Lung (tissue), 11 donors: ENCODE measurements at regions not wholly inside any gene's neighbourhood (a gene's known extent, or its start where the extent isn't known, plus 50 kb on each side); places are given as distances from the start of the nearest gene placed in this dataset.

Experiments
- ATAC-seq: fragments of 200-7000 bp; cut with Tn5 transposase; one replicate; pipeline ENCODE4 v1.9.1; 2020; ENCODE audit warnings: moderate number of reproducible peaks; ENCODE audit not compliant: insufficient read depth, low FRiP score
- DNase-seq, 3 donors: peaks; one replicate each; pipeline ENCODE4 v3.0.0-alpha.2; 2013 to 2017
- H3K27ac ChIP-seq, 2 donors: one replicate each; pipeline ENCODE4 v1.5.1; 2013; ENCODE audit warnings: mild to moderate bottlenecking in 2 of 2, moderate library complexity in 2 of 2, control low read depth in 1 of 2, inconsistent platforms in 1 of 2, low read depth in 1 of 2, low read length in 1 of 2
- H3K27me3 ChIP-seq, 3 donors: one replicate each; pipeline ENCODE4 v1.5.1; 2013; ENCODE audit warnings: low read length in 2 of 3; ENCODE audit not compliant: control insufficient read depth in 3 of 3, insufficient read depth in 3 of 3
- H3K36me3 ChIP-seq, 4 donors: one replicate each; pipeline ENCODE4 v1.5.1; 2013; ENCODE audit warnings: low read length in 4 of 4, mild to moderate bottlenecking in 1 of 4, moderate library complexity in 1 of 4; ENCODE audit not compliant: control insufficient read depth in 4 of 4, insufficient read depth in 4 of 4
- H3K4me1 ChIP-seq, 5 donors: one replicate each; pipeline ENCODE4 v1.5.1; 2013; ENCODE audit warnings: low read length in 5 of 5, mild to moderate bottlenecking in 2 of 5, moderate library complexity in 1 of 5; ENCODE audit not compliant: control insufficient read depth in 5 of 5, insufficient read depth in 5 of 5
- H3K4me3 ChIP-seq: one replicate; pipeline ENCODE4 v1.5.1; 2013; ENCODE audit warnings: mild to moderate bottlenecking, control low read depth, moderate library complexity
- H3K9ac ChIP-seq, 2 donors: one replicate each; pipeline ENCODE4 v1.5.1; 2013; ENCODE audit warnings: low read length in 2 of 2, control low read depth in 1 of 2; ENCODE audit not compliant: insufficient read depth in 1 of 2
- H3K9me3 ChIP-seq, 4 donors: one replicate each; pipeline ENCODE4 v1.5.1; 2013; ENCODE audit warnings: low read length in 3 of 4, mild to moderate bottlenecking in 1 of 4, moderate library complexity in 1 of 4; ENCODE audit not compliant: control insufficient read depth in 4 of 4, insufficient read depth in 3 of 4
- WGBS, 2 donors: extraction: QIAGEN DNeasy Blood & Tissue Kit; methylation state at CpG; one replicate each; pipeline ENCODE4 v1.1.7; 2013; 5-methylcytosine and 5-hydroxymethylcytosine counted together
- TF ChIP-seq, protein P1 (sequence below): IDR thresholded peaks from 2 replicates; pipeline ENCODE4 v1.5.1; 2012; ENCODE audit warnings: mild to moderate bottlenecking; ENCODE audit errors: control extremely low read depth, extremely low read depth
- donor health status: control.
- donor health status: control.
- donor health status: Bipolar disorder and iron deficiency.
- donor health status: healthy.
- donor health status: DM: yes; HTN: yes; CAD: no.

DNA sequence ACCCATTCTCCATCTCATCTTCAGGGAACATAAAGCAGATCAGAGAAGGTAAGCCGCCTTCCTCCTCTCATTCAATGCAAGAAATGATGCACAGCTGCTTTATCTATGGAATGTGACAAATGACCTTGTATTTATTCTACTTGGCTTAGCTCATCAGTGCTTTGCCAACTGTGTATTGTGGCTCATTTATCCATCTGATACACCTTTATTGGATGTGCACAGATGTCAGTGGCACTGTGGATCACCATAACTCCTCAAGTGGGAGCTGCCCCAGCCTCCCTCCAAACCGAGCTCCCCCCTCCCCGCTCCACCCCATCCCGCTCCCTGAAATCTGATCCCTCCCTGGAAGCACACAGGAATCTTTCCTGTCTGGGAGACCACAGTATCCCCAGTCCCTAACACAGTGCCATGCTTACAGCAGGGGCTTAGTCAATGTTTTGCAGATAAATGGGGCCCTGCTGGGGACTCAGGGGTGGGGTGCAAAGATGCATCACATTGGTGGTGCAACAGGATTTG lies 156.0 kb upstream of the RAB4A start:
- Histone ChIP-seq H3K27me3 (no peaks in the 10 kb centered on the region), H3K9ac (no peak overlapping the region), H3K4me1 (peaks cover 0 to 58% (median 14%) of the 10 kb centered on the region in 5 donors), H3K9me3 (no peaks in the 10 kb centered on the region), H3K36me3 (no peaks in the 10 kb centered on the region), H3K27ac (no peak overlapping the region), H3K4me3 (no peak overlapping the region)
- ATAC-seq (no peak), DNase-seq (peak; percentile 65 to 72 (median 68))
- 63 to 82% methylated on average over 4 of the region's 4 CpGs for WGBS, 2 donors
- TF ChIP-seq, protein P1, sequence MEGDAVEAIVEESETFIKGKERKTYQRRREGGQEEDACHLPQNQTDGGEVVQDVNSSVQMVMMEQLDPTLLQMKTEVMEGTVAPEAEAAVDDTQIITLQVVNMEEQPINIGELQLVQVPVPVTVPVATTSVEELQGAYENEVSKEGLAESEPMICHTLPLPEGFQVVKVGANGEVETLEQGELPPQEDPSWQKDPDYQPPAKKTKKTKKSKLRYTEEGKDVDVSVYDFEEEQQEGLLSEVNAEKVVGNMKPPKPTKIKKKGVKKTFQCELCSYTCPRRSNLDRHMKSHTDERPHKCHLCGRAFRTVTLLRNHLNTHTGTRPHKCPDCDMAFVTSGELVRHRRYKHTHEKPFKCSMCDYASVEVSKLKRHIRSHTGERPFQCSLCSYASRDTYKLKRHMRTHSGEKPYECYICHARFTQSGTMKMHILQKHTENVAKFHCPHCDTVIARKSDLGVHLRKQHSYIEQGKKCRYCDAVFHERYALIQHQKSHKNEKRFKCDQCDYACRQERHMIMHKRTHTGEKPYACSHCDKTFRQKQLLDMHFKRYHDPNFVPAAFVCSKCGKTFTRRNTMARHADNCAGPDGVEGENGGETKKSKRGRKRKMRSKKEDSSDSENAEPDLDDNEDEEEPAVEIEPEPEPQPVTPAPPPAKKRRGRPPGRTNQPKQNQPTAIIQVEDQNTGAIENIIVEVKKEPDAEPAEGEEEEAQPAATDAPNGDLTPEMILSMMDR: no peak

DNA sequence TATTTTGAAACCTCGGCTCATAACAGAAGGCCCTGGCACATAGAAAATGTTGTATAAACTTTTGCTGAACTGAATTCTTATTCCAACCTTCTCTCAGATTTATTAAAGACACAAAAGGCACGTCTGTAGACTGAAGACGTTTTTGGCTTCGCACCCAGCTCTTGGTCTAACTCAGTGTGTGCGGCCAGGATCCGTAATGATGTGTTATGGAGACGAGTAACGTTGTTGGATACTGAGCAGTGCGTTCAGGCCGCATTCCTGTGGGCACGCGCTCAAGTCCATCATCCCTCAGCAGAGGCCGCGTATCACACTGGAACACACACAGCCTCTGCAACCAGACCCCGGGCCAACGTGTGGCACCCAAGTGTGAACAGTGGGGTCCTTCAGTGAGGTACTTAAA lies 154.8 kb upstream of the RAB4A start:
- Histone ChIP-seq H3K4me3 (no peak overlapping the region), H3K36me3 (no peaks in the 10 kb centered on the region), H3K27me3 (no peaks in the 10 kb centered on the region), H3K9ac (no peak overlapping the region), H3K27ac (no peak overlapping the region), H3K9me3 (no peaks in the 10 kb centered on the region), H3K4me1 (peaks cover 0 to 58% (median 14%) of the 10 kb centered on the region in 5 donors)
- 82 to 91% methylated on average over 16 of the region's 16 CpGs for WGBS, 2 donors
- TF ChIP-seq, protein P1: no peak
- ATAC-seq (peak; percentile 53), DNase-seq (peak; percentile 95 to 99 (median 99))

DNA sequence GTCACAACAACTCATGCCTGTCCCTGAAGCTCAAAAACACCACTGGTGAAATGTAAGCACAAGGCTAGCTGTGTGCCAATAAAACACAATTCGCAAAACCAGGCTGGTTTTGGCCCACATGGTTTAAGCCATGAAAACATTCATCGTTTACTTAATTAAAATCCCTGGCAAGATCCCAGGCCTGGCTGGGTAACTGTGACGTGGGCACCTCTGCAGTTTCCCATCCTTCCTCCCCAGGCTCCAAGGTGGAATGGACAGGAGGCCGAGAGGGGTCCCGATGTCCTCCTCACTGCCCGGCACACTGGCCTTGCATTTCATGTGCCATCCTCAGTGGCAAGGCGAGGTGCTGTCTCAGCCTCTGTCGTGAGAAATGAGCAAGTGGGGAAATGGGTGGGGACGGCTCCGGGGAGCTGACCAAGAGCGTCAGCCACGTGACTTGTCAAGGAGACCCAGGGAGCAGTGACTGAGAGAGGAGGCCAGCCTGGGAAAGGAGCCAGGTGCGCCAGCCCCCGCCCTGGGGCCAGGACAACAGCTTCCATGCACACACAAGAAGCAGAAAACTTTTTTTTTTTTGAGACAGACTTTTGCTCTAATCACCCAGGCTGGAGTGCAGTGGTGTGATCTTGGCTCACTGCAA lies 153.1 kb upstream of the RAB4A start:
- ATAC-seq (no peak), DNase-seq (peak; percentile 60 to 80 (median 72))
- H3K4me1 ChIP-seq: peaks cover 0 to 47% (median 14%) of the 10 kb centered on the region in 5 donors
- H3K4me3 ChIP-seq: no peak overlapping the region
- H3K27ac ChIP-seq: peak overlapping the region in 1 of 2 donors; percentile 11
- no peak overlapping the region for H3K9ac ChIP-seq
- TF ChIP-seq, protein P1: no peak
- no peaks in the 10 kb centered on the region for H3K9me3 ChIP-seq
- 37% methylated on average over 14 of the region's 14 CpGs for WGBS, 2 donors
- H3K27me3 ChIP-seq: no peaks in the 10 kb centered on the region
- H3K36me3 ChIP-seq: no peaks in the 10 kb centered on the region
